OCI-LY7 (cell line): ENCODE measurements at regions not wholly inside any gene's neighbourhood (a gene's known extent, or its start where the extent isn't known, plus 50 kb on each side); places are given as distances from the start of the nearest gene placed in this dataset.

Source experiments
- CTCF ChIP-seq: fragments of 200-600 bp; sonication (generic); conservative IDR thresholded peaks from 2 replicates; pipeline ENCODE4 v1.5.1; 2014; ENCODE audit warnings: mild to moderate bottlenecking, antibody characterized with exemption, low read length, moderate library complexity, mixed read lengths
- EZH2phosphoT487 ChIP-seq: fragments of 200-600 bp; sonication (generic); IDR thresholded peaks from 2 replicates; pipeline ENCODE4 v1.6.1; 2018; ENCODE audit warnings: low read depth, borderline replicate concordance, mild to moderate bottlenecking, mixed run types, antibody characterized with exemption, low read length, moderate library complexity, mixed read lengths

GRCh38 chr11:116243991-116244390 is 528.8 kb downstream of the BUD13 start:
- TF ChIP-seq CTCF (no peak), EZH2phosphoT487 (no peak)
